Astrocyte (in vitro differentiated cells and primary cell): ENCODE measurements at regions not wholly inside any gene's neighbourhood (a gene's known extent, or its start where the extent isn't known, plus 50 kb on each side); places are given as distances from the start of the nearest gene placed in this dataset.

Experiments
- DNase-seq: peaks from one replicate; pipeline ENCODE4 v3.0.0-alpha.2; 2010; ENCODE audit warnings: low read depth
- FAIRE-seq: peaks from 2 replicates; lab custom pipeline; 2011; peaks lifted over from hg19 to GRCh38; lab: Jason Lieb, UNC
- H2AFZ ChIP-seq: 2 replicates; pipeline ENCODE4 v1.6.0; 2012; ENCODE audit warnings: low read depth, low read length, inconsistent platforms
- H3K27ac ChIP-seq: 2 replicates; pipeline ENCODE4 v1.5.1; 2011; ENCODE audit warnings: low read depth, low read length, inconsistent platforms
- H3K27me3 ChIP-seq: 2 replicates; pipeline ENCODE4 v1.6.0; 2011; ENCODE audit warnings: low read length, inconsistent platforms; ENCODE audit not compliant: insufficient read depth
- H3K36me3 ChIP-seq: 2 replicates; pipeline ENCODE4 v1.5.1; 2011; ENCODE audit warnings: low read length, inconsistent platforms; ENCODE audit not compliant: insufficient read depth
- H3K4me1 ChIP-seq: 2 replicates; pipeline ENCODE4 v1.5.1; 2011; ENCODE audit warnings: low read length, inconsistent platforms; ENCODE audit not compliant: insufficient read depth
- H3K4me2 ChIP-seq: 2 replicates; pipeline ENCODE4 v1.6.0; 2012; ENCODE audit warnings: low read length, inconsistent platforms
- H3K4me3 ChIP-seq: 2 replicates; pipeline ENCODE4 v1.5.1; 2011; ENCODE audit warnings: low read depth, mild to moderate bottlenecking, low read length, inconsistent platforms; ENCODE audit not compliant: insufficient read depth
- H3K79me2 ChIP-seq: 2 replicates; pipeline ENCODE4 v1.6.0; 2012; ENCODE audit warnings: mild to moderate bottlenecking, low read length, inconsistent platforms; ENCODE audit not compliant: insufficient read depth
- H3K9ac ChIP-seq: 2 replicates; pipeline ENCODE4 v1.6.0; 2012; ENCODE audit warnings: mild to moderate bottlenecking, low read length, inconsistent platforms
- H3K9me3 ChIP-seq: 2 replicates; pipeline ENCODE4 v1.5.1; 2012; ENCODE audit warnings: low read depth, mild to moderate bottlenecking, low read length, inconsistent platforms; ENCODE audit not compliant: insufficient read depth
- H4K20me1 ChIP-seq: 2 replicates; pipeline ENCODE4 v1.6.0; 2012; ENCODE audit warnings: low read length, inconsistent platforms; ENCODE audit not compliant: insufficient read depth
- H3K27ac Mint-ChIP-seq: one replicate; pipeline ENCODE4 v1.8.0; 2021; ENCODE audit warnings: mild to moderate bottlenecking, mixed read lengths; ENCODE audit not compliant: unreplicated experiment
- H3K27me3 Mint-ChIP-seq: one replicate; pipeline ENCODE4 v1.8.0; 2021; ENCODE audit warnings: low read depth, mixed read lengths; ENCODE audit not compliant: unreplicated experiment
- H3K36me3 Mint-ChIP-seq: one replicate; pipeline ENCODE4 v1.8.0; 2021; ENCODE audit warnings: low read depth, mixed read lengths; ENCODE audit not compliant: unreplicated experiment
- H3K4me1 Mint-ChIP-seq: one replicate; pipeline ENCODE4 v1.8.0; 2021; ENCODE audit warnings: low read depth, mixed read lengths; ENCODE audit not compliant: unreplicated experiment
- H3K4me3 Mint-ChIP-seq: one replicate; pipeline ENCODE4 v1.8.0; 2021; ENCODE audit warnings: mild to moderate bottlenecking, moderate library complexity, mixed read lengths; ENCODE audit not compliant: unreplicated experiment
- H3K9me3 Mint-ChIP-seq: one replicate; pipeline ENCODE4 v1.8.0; 2021; ENCODE audit warnings: mild to moderate bottlenecking, mixed read lengths; ENCODE audit not compliant: unreplicated experiment
- EZH2 ChIP-seq: IDR thresholded peaks from 2 replicates; pipeline ENCODE4 v1.6.1; 2012; ENCODE audit warnings: mild to moderate bottlenecking, low read length, inconsistent platforms; ENCODE audit not compliant: insufficient read depth
- TF ChIP-seq, protein P1 (sequence below): IDR thresholded peaks from 2 replicates; pipeline ENCODE4 v1.5.1; 2011; ENCODE audit warnings: low read depth, mild to moderate bottlenecking, inconsistent platforms, low read length, moderate library complexity; ENCODE audit not compliant: insufficient read depth

DNA sequence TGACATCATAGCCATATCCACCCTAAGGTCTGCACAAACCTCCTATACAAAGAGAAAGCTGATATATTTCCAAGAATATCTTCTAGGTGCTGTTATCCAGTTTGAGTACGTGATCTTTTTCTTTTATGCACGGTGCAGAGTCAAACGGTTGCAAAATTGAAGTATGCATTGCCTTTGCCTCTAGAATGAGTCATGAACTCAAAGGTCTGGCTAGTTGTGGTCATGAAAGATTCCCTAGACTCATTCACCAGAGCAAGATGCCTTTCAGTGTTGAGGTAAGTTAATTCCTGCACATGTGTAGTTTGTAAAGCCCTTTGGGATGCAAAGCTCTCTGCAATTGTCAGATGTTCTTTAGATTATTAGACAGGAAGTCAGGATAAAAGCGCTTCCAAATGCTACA is 704.4 kb downstream of the PCDH19 start:
- H3K27ac ChIP-seq: no peak overlapping the region
- H3K36me3 ChIP-seq: no peaks in the 10 kb centered on the region
- no peaks in the 10 kb centered on the region for H3K9me3 Mint-ChIP-seq
- H3K9ac ChIP-seq: no peak overlapping the region
- no peak overlapping the region for H3K4me3 ChIP-seq
- peaks cover 23% of the 10 kb centered on the region for H3K4me1 Mint-ChIP-seq
- H3K4me3 Mint-ChIP-seq: no peak overlapping the region
- TF ChIP-seq EZH2: no peak
- TF ChIP-seq, protein P1, sequence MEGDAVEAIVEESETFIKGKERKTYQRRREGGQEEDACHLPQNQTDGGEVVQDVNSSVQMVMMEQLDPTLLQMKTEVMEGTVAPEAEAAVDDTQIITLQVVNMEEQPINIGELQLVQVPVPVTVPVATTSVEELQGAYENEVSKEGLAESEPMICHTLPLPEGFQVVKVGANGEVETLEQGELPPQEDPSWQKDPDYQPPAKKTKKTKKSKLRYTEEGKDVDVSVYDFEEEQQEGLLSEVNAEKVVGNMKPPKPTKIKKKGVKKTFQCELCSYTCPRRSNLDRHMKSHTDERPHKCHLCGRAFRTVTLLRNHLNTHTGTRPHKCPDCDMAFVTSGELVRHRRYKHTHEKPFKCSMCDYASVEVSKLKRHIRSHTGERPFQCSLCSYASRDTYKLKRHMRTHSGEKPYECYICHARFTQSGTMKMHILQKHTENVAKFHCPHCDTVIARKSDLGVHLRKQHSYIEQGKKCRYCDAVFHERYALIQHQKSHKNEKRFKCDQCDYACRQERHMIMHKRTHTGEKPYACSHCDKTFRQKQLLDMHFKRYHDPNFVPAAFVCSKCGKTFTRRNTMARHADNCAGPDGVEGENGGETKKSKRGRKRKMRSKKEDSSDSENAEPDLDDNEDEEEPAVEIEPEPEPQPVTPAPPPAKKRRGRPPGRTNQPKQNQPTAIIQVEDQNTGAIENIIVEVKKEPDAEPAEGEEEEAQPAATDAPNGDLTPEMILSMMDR: no peak
- H3K27me3 Mint-ChIP-seq: no peaks in the 10 kb centered on the region
- no peaks in the 10 kb centered on the region for H3K9me3 ChIP-seq
- DNase-seq (no peak), FAIRE-seq (peak; percentile 82)
- H3K4me2 ChIP-seq: no peak overlapping the region
- peak overlapping the region; percentile 58 for H3K27ac Mint-ChIP-seq
- H2AFZ ChIP-seq: no peak overlapping the region
- no peaks in the 10 kb centered on the region for H3K27me3 ChIP-seq
- H3K36me3 Mint-ChIP-seq: no peaks in the 10 kb centered on the region
- H3K79me2 ChIP-seq: no peaks in the 10 kb centered on the region
- H4K20me1 ChIP-seq: no peaks in the 10 kb centered on the region
- H3K4me1 ChIP-seq: no peaks in the 10 kb centered on the region

DNA sequence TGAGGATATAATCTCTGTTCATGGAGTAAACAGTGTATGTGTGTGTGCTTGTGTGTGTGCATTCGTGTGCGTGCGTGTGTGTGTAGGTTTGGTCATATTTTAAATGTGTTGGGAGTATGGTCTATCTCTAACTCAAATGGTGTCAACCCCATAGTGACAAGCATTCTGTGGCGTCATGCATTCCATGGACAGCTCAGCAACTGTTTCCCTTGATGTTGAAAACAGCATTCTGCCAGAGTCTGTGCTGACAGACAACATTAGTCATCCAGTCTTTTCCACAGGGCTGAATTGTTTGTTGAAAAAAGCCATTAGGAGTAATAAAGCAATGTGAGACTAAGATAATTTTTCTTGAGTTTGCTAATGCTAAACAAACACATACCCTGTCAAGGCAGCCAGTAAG is 706.6 kb downstream of the PCDH19 start:
- H3K4me3 ChIP-seq: no peak overlapping the region
- H3K27ac ChIP-seq: no peak overlapping the region
- no peaks in the 10 kb centered on the region for H3K9me3 ChIP-seq
- Mint-ChIP-seq H3K27ac (peak overlapping the region; percentile 95), H3K4me1 (peaks cover 23% of the 10 kb centered on the region), H3K4me3 (peak overlapping the region; percentile 9), H3K36me3 (no peaks in the 10 kb centered on the region), H3K9me3 (no peaks in the 10 kb centered on the region), H3K27me3 (no peaks in the 10 kb centered on the region)
- DNase-seq (no peak), FAIRE-seq (no peak)
- no peaks in the 10 kb centered on the region for H3K27me3 ChIP-seq
- no peaks in the 10 kb centered on the region for H3K36me3 ChIP-seq
- TF ChIP-seq, protein P1: no peak
- no peak for TF ChIP-seq EZH2
- no peak overlapping the region for H3K9ac ChIP-seq
- H3K4me1 ChIP-seq: no peaks in the 10 kb centered on the region
- no peaks in the 10 kb centered on the region for H4K20me1 ChIP-seq
- H3K79me2 ChIP-seq: no peaks in the 10 kb centered on the region
- no peak overlapping the region for H2AFZ ChIP-seq
- no peak overlapping the region for H3K4me2 ChIP-seq

DNA sequence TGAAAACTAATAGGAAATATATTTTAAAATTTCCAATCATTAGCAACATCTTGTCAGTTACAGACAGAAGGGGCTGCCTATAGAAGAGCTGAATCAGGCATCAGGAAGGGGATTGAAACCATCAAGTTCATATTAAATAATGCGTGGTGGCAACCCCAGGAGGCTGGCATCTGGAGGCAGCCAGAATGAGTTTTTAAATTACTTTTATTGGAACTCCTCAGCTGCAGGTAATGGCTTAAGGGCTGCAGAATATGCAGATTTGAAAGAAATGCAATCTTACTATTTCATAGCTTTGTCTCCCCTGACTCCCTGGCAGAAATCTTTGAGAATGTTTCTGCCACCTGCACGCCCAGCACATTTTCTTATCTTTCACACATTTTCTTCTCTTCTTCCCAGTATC is 711.6 kb downstream of the PCDH19 start:
- Mint-ChIP-seq H3K4me1 (peaks cover 3% of the 10 kb centered on the region), H3K9me3 (no peaks in the 10 kb centered on the region), H3K27ac (no peak overlapping the region), H3K36me3 (no peaks in the 10 kb centered on the region), H3K27me3 (no peaks in the 10 kb centered on the region), H3K4me3 (no peak overlapping the region)
- Histone ChIP-seq H3K4me3 (no peak overlapping the region), H3K79me2 (no peaks in the 10 kb centered on the region), H3K27ac (no peak overlapping the region), H3K4me1 (no peaks in the 10 kb centered on the region), H3K36me3 (no peaks in the 10 kb centered on the region), H2AFZ (no peak overlapping the region), H3K9ac (no peak overlapping the region), H3K4me2 (no peak overlapping the region), H3K9me3 (no peaks in the 10 kb centered on the region), H4K20me1 (no peaks in the 10 kb centered on the region), H3K27me3 (no peaks in the 10 kb centered on the region)
- no peak for FAIRE-seq
- DNase-seq: no peak
- TF ChIP-seq, protein P1: no peak
- no peak for TF ChIP-seq EZH2
